ENCODE measurements at regions not wholly inside any gene's neighbourhood (a gene's known extent, or its start where the extent isn't known, plus 50 kb on each side); places are given as distances from the start of the nearest gene placed in this dataset.
A peak's percentile ranks its signal among the peaks of the same experiment; 100 is the strongest.
"Not testable (repeated sequence)": the region's sequence is repeated elsewhere in the genome, so short reads cannot be mapped to it uniquely, and the experiment has no call there.

DNA sequence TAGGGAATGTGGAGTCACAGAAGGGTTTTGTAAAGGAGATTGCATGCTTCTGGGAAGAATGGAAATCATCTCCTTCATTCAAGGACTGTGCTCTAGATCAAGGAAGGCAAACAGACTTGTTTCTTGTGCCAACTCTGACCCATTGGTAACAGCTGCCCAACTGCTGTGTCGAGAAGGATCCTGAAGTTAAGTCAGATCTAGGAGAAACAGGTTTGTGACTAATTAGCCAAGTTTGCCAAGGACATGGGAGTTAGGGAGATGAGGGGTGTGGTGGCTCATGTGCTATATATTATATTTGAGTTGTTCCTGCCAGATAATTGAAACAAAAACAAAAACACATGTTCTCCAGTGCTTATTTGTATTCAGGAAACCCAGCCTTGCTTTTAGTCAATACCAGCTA is 251.2 kb upstream of the USP24 start:
- no peak for ATAC-seq

GRCh38 chr1:55464550-55464949 is 249.4 kb upstream of the USP24 start:
- ATAC-seq: no peak

DNA sequence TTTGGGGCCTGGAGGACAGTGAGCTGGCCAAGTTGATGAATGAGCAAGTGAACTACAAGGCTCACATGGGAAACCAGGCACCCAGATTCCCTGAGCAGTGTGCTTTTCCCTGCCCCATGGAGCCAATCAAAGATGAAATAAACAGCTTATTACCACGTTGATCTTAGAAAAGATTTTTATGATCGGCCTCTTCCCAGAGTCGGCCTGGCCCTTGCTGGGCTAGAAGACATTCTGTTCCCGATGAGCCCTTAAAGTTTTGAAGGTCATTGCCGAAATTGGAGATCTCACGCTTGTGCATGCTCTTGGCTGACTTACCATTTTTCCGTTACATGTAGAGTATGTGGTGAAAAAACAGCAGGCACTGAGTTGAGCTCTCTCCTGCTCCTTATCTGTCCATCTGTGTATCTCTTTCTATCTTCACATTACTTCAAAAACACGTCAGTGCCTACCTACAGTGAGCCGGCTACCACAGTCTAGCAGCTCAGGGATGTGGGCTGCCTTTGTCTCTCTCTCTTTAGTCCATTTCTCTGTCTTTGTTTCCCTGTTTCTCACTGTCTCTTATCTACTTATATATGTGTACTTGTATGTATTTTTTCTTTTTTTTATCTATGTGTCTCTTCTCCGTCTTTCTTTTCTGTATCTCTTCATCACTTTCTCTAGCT is 248.8 kb upstream of the USP24 start:
- ATAC-seq: no peak

DNA sequence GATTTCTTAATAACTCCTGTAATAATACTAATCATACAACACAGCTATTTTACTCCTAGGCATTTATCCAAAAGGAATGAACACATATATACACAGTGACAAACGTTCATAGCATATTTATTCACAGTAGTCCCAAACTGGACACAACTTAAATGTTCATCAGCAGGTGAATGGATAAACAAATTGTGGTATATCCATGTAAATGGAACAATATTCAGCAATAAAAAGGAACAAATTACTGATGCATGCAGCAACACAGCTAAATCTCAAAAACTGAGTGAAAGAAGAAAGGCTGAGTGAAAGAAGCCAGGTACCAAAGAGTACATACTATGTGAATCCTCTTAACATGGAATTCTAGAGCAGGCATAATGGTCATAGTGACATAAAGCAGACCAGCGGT is 242.7 kb upstream of the USP24 start:
- no peak for ATAC-seq

GRCh38 chr1:55456971-55457370 is 241.8 kb upstream of the USP24 start:
- no peak for ATAC-seq

- ATAC-seq: no peak
Observed at GRCh38 chr1:55448261-55448660, 233.1 kb upstream of the USP24 start.

DNA sequence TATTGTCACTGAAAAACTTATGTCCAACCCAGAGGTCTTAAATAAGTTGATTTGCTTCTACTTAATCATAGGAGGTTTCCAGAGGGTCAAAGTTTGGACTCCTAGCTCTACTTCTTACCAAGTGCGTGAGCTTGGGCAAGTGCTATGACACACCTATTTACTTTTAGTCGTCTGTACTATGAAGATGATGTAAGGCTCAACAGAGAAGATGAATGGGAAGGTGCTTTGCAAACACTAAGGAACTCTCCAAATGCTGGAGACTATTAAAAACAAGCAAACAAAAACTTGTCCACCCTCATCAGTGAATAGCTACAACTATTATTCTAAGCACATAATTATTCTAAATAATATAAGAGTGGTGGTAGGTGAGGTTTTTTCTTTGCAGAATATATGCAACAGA is 232.3 kb upstream of the USP24 start:
- ATAC-seq: no peak

- no peak for ATAC-seq
Observed at GRCh38 chr1:55446351-55446750, 231.2 kb upstream of the USP24 start.

DNA sequence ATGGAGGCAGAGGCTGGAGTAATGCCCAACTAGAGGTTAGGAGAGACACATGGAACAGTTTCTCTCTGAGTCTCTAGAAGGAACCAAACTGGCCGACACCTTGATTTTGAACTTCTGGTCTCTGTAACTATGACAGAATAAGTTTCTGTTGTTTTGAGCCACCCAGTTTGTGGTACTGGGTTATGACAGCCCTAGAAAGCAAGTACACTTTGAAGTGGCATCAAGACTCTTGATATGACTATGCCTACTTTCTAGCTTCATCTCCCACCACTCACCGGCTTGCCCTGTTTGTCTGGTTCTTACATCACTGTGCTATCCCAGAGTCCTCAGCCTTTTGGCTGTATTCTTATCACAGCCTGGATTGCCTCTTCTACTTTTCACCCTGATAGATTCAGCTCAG is 230.3 kb upstream of the USP24 start:
- peak; percentile 38 to 69 for ATAC-seq

GRCh38 chr1:55444667-55445066 is 229.5 kb upstream of the USP24 start:
- ATAC-seq: no peak

- ATAC-seq: no peak
Observed at GRCh38 chr1:55443175-55443915, 228.2 kb upstream of the USP24 start.

DNA sequence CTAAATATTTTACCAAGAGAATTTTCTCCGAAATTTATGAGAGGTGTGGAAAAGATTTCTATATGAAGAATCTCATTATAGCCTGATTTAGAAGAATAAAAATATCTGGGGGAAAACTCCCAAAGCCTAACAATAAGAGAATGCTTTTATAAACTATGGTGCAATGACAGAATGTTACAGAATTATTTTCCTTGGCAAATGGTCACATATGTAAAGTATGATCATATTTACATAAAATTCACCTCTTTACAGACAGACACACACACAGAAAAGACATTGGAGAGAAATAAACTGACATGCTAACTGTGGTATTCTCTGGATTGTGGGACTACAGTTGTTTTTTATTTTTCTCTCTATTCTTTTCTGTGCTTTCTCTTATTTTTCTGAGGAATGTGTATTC is 226.3 kb upstream of the USP24 start:
- no peak for ATAC-seq

DNA sequence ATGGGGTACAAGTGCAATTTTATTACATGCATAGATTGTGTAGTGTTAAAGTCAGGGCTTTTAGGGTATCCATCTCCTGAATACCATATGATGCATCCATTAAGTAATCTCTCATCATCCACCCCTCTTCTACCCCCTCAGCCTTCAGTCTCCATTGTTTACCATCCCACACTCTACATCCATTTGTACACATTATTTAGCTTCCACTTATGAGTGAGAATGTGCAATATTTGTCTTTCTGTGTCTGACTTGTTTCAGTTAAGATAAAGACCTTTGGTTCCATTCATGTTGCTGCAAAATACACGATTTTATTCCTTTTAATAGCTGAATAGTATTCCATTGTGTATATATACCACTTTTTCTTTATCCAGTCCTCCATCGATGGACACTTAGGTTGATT is 222.5 kb upstream of the USP24 start:
- no peak for ATAC-seq

- ATAC-seq: not testable (repeated sequence)
Observed at GRCh38 chr1:55430720-55431119, 215.6 kb upstream of the USP24 start.

GRCh38 chr1:55430206-55430605 is 215.0 kb upstream of the USP24 start:
- ATAC-seq: not testable (repeated sequence)

- ATAC-seq: no peak
Observed at GRCh38 chr1:55428944-55429931, 214.1 kb upstream of the USP24 start.

- no peak for ATAC-seq
Observed at GRCh38 chr1:55428231-55428630, 213.1 kb upstream of the USP24 start.

- no peak for ATAC-seq
Observed at GRCh38 chr1:55427606-55428005, 212.4 kb upstream of the USP24 start.

DNA sequence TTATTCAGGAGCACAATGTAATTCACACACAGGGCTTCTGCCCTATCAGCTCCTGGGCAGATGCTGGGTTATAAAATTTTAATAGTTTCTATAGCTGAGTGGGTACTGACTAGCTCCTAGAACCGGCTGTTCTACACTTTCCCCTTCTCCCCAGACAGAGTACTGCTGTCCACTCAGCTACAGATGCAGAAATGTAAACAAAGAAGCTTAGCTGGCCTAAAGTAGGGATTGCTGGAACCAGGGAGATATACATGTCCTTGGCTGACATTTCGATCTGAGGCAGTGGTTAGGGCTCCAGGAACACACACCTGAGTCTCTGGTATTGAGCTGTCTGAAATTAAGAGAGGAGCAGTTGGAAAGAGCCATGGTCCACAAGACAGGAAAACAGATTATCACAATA is 211.5 kb upstream of the USP24 start:
- ATAC-seq: no peak

DNA sequence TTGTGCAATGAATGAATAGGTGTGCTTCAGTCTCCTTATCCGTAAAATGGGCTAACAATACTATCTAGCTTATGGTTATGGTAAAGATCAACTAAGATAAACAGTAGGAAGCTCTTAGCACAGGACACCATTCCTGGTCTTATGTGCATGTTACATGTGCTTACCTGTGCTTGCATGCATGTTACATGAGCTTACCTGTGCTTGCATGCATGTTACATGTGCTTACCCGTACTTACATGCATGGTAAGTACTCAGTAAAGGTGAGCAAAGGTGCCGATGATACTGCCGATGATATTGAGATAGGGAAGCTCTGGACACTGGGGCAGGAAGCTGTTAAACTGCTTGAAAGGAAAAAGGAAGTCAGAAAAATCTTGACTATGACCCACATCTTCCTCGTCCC is 211.0 kb upstream of the USP24 start:
- no peak for ATAC-seq

GRCh38 chr1:55425310-55425930 is 210.3 kb upstream of the USP24 start:
- ATAC-seq: no peak

- ATAC-seq: no peak
Observed at GRCh38 chr1:55423376-55423775, 208.2 kb upstream of the USP24 start.
